KMS-11 (cell line): ENCODE measurements at regions not wholly inside any gene's neighbourhood (a gene's known extent, or its start where the extent isn't known, plus 50 kb on each side); places are given as distances from the start of the nearest gene placed in this dataset.

Experiments used
- H2AFZ ChIP-seq: fragments of 200-600 bp; sonication (generic); 2 replicates; pipeline ENCODE4 v1.6.1; 2016; ENCODE audit warnings: antibody characterized with exemption, mixed run types, low read depth
- H3K27ac ChIP-seq: fragments of 200-600 bp; sonication (generic); 2 replicates; pipeline ENCODE4 v1.6.1; 2016; ENCODE audit warnings: mild to moderate bottlenecking, mixed run types
- H3K27me3 ChIP-seq: fragments of 200-600 bp; sonication (generic); 2 replicates; pipeline ENCODE4 v1.6.1; 2017; ENCODE audit warnings: mild to moderate bottlenecking, low read depth, mixed run types, moderate library complexity; ENCODE audit not compliant: insufficient read depth
- H3K36me3 ChIP-seq: fragments of 200-600 bp; sonication (generic); 2 replicates; pipeline ENCODE4 v1.6.1; 2017; ENCODE audit warnings: mild to moderate bottlenecking, mixed run types; ENCODE audit not compliant: insufficient read depth
- H3K4me1 ChIP-seq: fragments of 200-600 bp; sonication (generic); 2 replicates; pipeline ENCODE4 v1.6.1; 2016; ENCODE audit warnings: mild to moderate bottlenecking, low read depth, mixed run types; ENCODE audit not compliant: poor library complexity, severe bottlenecking
- H3K4me2 ChIP-seq: fragments of 200-600 bp; sonication (generic); 2 replicates; pipeline ENCODE4 v1.7.0; 2016; ENCODE audit warnings: mild to moderate bottlenecking, mixed run types
- H3K4me3 ChIP-seq: fragments of 200-600 bp; sonication (generic); IDR thresholded peaks from 2 replicates; pipeline ENCODE4 v1.6.1; 2017; ENCODE audit warnings: low read depth, low read length, mixed read lengths; ENCODE audit not compliant: insufficient read depth
- H3K79me2 ChIP-seq: fragments of 200-600 bp; sonication (generic); 2 replicates; pipeline ENCODE4 v1.6.1; 2016; ENCODE audit warnings: low read depth, mixed run types; ENCODE audit not compliant: insufficient read depth
- H3K9ac ChIP-seq: fragments of 200-600 bp; sonication (generic); 2 replicates; pipeline ENCODE4 v1.6.1; 2016; ENCODE audit warnings: mild to moderate bottlenecking, mixed run types
- H4K20me1 ChIP-seq: fragments of 200-600 bp; sonication (generic); 2 replicates; pipeline ENCODE4 v1.6.1; 2016; ENCODE audit warnings: mild to moderate bottlenecking, mixed run types; ENCODE audit not compliant: insufficient read depth
- TF ChIP-seq, protein P1 (sequence below): fragments of 200-600 bp; sonication (generic); conservative IDR thresholded peaks from 2 replicates; pipeline ENCODE4 v1.6.1; 2017; ENCODE audit warnings: low read depth, mild to moderate bottlenecking, antibody characterized with exemption, low read length, moderate library complexity, mixed read lengths

DNA sequence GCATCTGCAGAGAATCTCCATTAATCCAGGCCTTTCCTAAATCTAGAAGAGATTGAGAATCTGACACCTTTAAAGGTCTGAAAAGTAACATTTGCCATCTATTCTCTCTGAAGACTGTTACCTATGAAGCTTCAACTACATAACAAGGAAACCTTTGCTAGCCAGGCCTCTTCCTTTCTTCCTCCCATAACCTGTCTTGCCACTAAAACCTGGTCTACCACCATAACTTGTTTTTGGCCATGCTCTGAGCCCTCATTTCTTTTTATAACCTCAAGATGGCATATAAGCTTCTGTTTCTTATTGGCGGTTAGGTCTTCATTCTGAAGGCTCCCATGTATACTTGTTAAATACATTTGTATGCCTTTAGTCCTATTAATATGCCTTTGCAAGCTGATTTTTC is 348.4 kb upstream of the MEOX2 start:
- no peaks in the 10 kb centered on the region for H3K27me3 ChIP-seq
- H4K20me1 ChIP-seq, result no peaks in the 10 kb centered on the region
- no peaks in the 10 kb centered on the region for H3K4me1 ChIP-seq
- no peak overlapping the region for H3K27ac ChIP-seq
- no peak overlapping the region for H3K9ac ChIP-seq
- H2AFZ ChIP-seq, result no peak overlapping the region
- TF ChIP-seq, protein P1, sequence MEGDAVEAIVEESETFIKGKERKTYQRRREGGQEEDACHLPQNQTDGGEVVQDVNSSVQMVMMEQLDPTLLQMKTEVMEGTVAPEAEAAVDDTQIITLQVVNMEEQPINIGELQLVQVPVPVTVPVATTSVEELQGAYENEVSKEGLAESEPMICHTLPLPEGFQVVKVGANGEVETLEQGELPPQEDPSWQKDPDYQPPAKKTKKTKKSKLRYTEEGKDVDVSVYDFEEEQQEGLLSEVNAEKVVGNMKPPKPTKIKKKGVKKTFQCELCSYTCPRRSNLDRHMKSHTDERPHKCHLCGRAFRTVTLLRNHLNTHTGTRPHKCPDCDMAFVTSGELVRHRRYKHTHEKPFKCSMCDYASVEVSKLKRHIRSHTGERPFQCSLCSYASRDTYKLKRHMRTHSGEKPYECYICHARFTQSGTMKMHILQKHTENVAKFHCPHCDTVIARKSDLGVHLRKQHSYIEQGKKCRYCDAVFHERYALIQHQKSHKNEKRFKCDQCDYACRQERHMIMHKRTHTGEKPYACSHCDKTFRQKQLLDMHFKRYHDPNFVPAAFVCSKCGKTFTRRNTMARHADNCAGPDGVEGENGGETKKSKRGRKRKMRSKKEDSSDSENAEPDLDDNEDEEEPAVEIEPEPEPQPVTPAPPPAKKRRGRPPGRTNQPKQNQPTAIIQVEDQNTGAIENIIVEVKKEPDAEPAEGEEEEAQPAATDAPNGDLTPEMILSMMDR, result no peak
- H3K36me3 ChIP-seq, result no peaks in the 10 kb centered on the region
- H3K4me2 ChIP-seq, result no peak overlapping the region
- no peak overlapping the region for H3K4me3 ChIP-seq
- no peaks in the 10 kb centered on the region for H3K79me2 ChIP-seq

DNA sequence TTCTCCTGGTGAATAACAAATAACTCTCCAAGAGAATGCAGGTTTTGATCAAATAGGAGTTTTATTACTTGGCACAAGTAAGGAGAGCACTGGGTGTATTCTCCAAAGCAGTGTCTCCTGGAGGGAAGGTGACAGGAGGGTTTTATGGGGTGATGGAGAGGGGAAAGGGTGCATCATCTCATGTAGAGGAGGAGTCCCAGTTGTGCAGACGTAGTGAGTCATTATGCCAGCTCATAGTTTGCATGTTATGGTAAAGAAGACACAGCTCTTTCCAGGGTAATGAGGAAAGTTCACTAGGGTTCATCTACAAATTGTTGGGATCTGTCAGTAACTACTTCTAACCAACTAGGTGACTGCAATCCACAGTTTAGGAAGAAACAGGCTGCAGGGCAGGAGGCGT is 347.9 kb upstream of the MEOX2 start:
- Histone ChIP-seq H3K27ac (no peak overlapping the region), H3K9ac (no peak overlapping the region), H4K20me1 (no peaks in the 10 kb centered on the region), H3K79me2 (no peaks in the 10 kb centered on the region), H3K27me3 (no peaks in the 10 kb centered on the region), H3K4me3 (no peak overlapping the region), H3K36me3 (no peaks in the 10 kb centered on the region), H2AFZ (no peak overlapping the region), H3K4me1 (no peaks in the 10 kb centered on the region), H3K4me2 (no peak overlapping the region)
- TF ChIP-seq, protein P1, result no peak

DNA sequence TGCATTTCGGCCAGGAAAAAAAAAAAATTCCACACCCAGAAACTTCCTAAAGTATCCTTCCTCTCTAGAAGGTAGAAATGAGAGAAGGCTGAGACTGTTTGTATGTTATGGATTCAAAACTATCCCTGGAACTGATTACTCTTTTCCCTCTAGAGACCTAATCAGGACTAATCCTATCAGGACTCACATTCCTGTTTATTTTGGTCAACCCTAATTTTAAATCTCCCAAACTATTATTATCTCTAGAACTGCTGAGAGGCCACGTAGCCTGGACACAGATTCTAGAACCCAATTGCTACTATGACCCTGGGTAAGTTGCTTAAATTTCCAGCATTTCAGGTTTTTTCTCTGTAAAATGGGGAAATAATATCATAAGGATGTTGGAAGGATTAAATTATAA is 346.8 kb upstream of the MEOX2 start:
- H3K27ac ChIP-seq, result no peak overlapping the region
- H3K4me1 ChIP-seq, result no peaks in the 10 kb centered on the region
- no peaks in the 10 kb centered on the region for H3K36me3 ChIP-seq
- H3K4me2 ChIP-seq, result no peak overlapping the region
- TF ChIP-seq, protein P1, result no peak
- H4K20me1 ChIP-seq, result no peaks in the 10 kb centered on the region
- H3K9ac ChIP-seq, result no peak overlapping the region
- H3K27me3 ChIP-seq, result no peaks in the 10 kb centered on the region
- H3K4me3 ChIP-seq, result no peak overlapping the region
- H2AFZ ChIP-seq, result no peak overlapping the region
- no peaks in the 10 kb centered on the region for H3K79me2 ChIP-seq

DNA sequence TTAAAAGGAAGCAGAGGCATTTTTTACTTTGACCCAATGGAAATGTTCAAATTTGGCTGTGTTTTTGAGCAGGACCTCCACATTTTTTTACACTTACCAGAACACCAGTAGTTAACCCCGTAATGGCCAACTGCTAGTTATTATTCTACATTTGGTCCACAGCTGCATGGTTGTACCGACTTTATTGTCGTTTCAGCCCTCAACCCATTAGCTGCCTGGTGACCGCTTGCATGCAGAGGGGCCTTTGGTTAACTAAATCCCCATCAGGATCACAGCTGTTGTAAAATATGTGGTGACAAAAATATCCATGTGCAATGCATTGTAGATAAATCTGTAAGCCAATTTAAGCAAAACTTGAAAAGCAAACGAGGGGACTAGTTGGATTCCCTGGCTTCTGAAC is 342.2 kb upstream of the MEOX2 start:
- no peaks in the 10 kb centered on the region for H3K36me3 ChIP-seq
- no peaks in the 10 kb centered on the region for H3K27me3 ChIP-seq
- no peak overlapping the region for H3K9ac ChIP-seq
- no peak overlapping the region for H3K4me2 ChIP-seq
- H3K4me1 ChIP-seq, result no peaks in the 10 kb centered on the region
- no peaks in the 10 kb centered on the region for H4K20me1 ChIP-seq
- TF ChIP-seq, protein P1, result no peak
- H3K27ac ChIP-seq, result no peak overlapping the region
- H3K79me2 ChIP-seq, result no peaks in the 10 kb centered on the region
- H2AFZ ChIP-seq, result no peak overlapping the region
- H3K4me3 ChIP-seq, result no peak overlapping the region

DNA sequence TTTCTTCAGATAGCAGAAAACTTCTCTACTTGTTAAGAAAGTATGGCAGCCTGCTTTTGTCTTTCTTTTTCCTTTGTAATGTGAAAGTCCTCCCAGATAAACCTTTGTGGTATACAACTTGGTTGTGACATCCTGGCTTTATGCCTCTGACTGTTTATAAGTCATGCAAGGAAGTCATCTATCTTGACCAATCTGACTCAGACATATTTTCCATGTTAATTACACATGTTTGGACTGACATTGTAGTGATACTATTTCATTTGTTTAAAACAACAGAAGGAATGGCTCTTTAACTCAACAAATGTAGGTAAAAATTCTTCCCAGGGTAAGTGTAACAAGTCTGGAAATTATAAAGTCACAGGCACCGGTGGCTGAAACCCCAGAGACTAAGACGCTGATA is 341.6 kb upstream of the MEOX2 start:
- TF ChIP-seq, protein P1, result no peak
- H3K4me1 ChIP-seq, result no peaks in the 10 kb centered on the region
- no peaks in the 10 kb centered on the region for H4K20me1 ChIP-seq
- H3K36me3 ChIP-seq, result no peaks in the 10 kb centered on the region
- H2AFZ ChIP-seq, result no peak overlapping the region
- H3K9ac ChIP-seq, result no peak overlapping the region
- H3K27me3 ChIP-seq, result no peaks in the 10 kb centered on the region
- no peak overlapping the region for H3K27ac ChIP-seq
- no peaks in the 10 kb centered on the region for H3K79me2 ChIP-seq
- no peak overlapping the region for H3K4me2 ChIP-seq
- H3K4me3 ChIP-seq, result no peak overlapping the region
